Ishikawa (cell line): ENCODE measurements at regions not wholly inside any gene's neighbourhood (a gene's known extent, or its start where the extent isn't known, plus 50 kb on each side); places are given as distances from the start of the nearest gene placed in this dataset.

Experiments
- CREB1 ChIP-seq: IDR thresholded peaks from 2 replicates; pipeline ENCODE4 v1.6.1; 2012; ENCODE audit warnings: low read depth
- EGR1 ChIP-seq: IDR thresholded peaks from 2 replicates; pipeline ENCODE4 v1.6.1; 2012
- EP300 ChIP-seq: IDR thresholded peaks from 2 replicates; pipeline ENCODE4 v1.6.1; 2012; ENCODE audit warnings: borderline replicate concordance
- FOXM1 ChIP-seq: IDR thresholded peaks from 2 replicates; pipeline ENCODE4 v1.6.1; 2012; ENCODE audit warnings: low read depth, borderline replicate concordance
- RAD21 ChIP-seq: IDR thresholded peaks from 2 replicates; pipeline ENCODE4 v1.6.1; 2012; ENCODE audit warnings: low read depth
- REST ChIP-seq: IDR thresholded peaks from 2 replicates; pipeline ENCODE4 v1.6.1; 2012; ENCODE audit warnings: low read depth, mild to moderate bottlenecking
- TCF12 ChIP-seq: IDR thresholded peaks from 2 replicates; pipeline ENCODE4 v1.6.1; 2012; ENCODE audit warnings: low read depth
- TEAD4 ChIP-seq: IDR thresholded peaks from 2 replicates; pipeline ENCODE4 v1.6.1; 2012

- no peak for TF ChIP-seq TEAD4
- TF ChIP-seq EGR1: no peak
- TF ChIP-seq CREB1: no peak
- no peak for TF ChIP-seq EP300
- TF ChIP-seq RAD21: no peak
- no peak for TF ChIP-seq REST
- no peak for TF ChIP-seq TCF12
- no peak for TF ChIP-seq FOXM1
Measured at GRCh38 chr22:27008454-27008853, 351.1 kb downstream of the MIAT start.
